Progenitor cell of endocrine pancreas (in vitro differentiated cells): ENCODE measurements at regions not wholly inside any gene's neighbourhood (a gene's known extent, or its start where the extent isn't known, plus 50 kb on each side); places are given as distances from the start of the nearest gene placed in this dataset.

Source experiments
- DNase-seq: peaks from one replicate; pipeline ENCODE4 v3.0.0; 2021; ENCODE audit warnings: low spot score; ENCODE audit not compliant: unreplicated experiment
- H3K27ac Mint-ChIP-seq: 2 replicates; pipeline ENCODE4 v1.8.0; 2021; ENCODE audit warnings: mild to moderate bottlenecking, moderate library complexity, mixed read lengths
- H3K27me3 Mint-ChIP-seq: 2 replicates; pipeline ENCODE4 v1.8.0; 2021; ENCODE audit warnings: mixed read lengths
- H3K36me3 Mint-ChIP-seq: 2 replicates; pipeline ENCODE4 v1.8.0; 2022; ENCODE audit warnings: mixed read lengths; ENCODE audit not compliant: insufficient read depth
- H3K4me1 Mint-ChIP-seq: 2 replicates; pipeline ENCODE4 v1.8.0; 2021; ENCODE audit warnings: low read depth, mixed read lengths
- H3K4me3 Mint-ChIP-seq: 2 replicates; pipeline ENCODE4 v1.8.0; 2021; ENCODE audit warnings: low read depth, mild to moderate bottlenecking, moderate library complexity, mixed read lengths
- H3K9me3 Mint-ChIP-seq: 2 replicates; pipeline ENCODE4 v1.8.0; 2021; ENCODE audit warnings: low read depth, mixed read lengths
- TF ChIP-seq, protein P1 (sequence below): fragments of 200-600 bp; sonication (generic); IDR thresholded peaks from one replicate; pipeline ENCODE4 v1.5.0; 2021; ENCODE audit warnings: antibody characterized with exemption, mild to moderate bottlenecking; ENCODE audit not compliant: unreplicated experiment

DNA sequence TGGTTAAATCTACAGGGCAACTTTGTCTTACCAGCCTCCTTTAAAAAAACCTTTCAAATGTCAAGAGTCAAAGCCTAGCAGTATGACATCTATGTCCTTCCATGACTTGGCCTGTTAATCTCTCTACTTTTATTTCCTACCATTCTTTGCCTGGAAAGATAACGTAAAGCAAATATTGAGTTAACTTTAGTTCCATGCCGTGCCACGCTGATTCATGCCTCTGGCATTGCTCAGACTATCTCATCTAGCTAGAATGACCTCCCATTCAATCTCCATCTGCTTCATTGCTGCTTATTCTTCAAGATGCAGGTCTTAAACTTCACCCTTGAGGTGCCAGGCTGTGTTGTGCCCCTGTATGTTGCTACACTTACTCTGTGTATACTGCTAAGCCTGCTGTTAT, 729.8 kb downstream of the EFNA5 start:
- Mint-ChIP-seq H3K4me3 (no peak overlapping the region), H3K9me3 (peaks cover 15% of the 10 kb centered on the region), H3K27me3 (no peaks in the 10 kb centered on the region), H3K36me3 (no peaks in the 10 kb centered on the region), H3K27ac (no peak overlapping the region), H3K4me1 (peaks cover 5% of the 10 kb centered on the region)
- TF ChIP-seq, protein P1, sequence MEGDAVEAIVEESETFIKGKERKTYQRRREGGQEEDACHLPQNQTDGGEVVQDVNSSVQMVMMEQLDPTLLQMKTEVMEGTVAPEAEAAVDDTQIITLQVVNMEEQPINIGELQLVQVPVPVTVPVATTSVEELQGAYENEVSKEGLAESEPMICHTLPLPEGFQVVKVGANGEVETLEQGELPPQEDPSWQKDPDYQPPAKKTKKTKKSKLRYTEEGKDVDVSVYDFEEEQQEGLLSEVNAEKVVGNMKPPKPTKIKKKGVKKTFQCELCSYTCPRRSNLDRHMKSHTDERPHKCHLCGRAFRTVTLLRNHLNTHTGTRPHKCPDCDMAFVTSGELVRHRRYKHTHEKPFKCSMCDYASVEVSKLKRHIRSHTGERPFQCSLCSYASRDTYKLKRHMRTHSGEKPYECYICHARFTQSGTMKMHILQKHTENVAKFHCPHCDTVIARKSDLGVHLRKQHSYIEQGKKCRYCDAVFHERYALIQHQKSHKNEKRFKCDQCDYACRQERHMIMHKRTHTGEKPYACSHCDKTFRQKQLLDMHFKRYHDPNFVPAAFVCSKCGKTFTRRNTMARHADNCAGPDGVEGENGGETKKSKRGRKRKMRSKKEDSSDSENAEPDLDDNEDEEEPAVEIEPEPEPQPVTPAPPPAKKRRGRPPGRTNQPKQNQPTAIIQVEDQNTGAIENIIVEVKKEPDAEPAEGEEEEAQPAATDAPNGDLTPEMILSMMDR = no peak
- no peak for DNase-seq

DNA sequence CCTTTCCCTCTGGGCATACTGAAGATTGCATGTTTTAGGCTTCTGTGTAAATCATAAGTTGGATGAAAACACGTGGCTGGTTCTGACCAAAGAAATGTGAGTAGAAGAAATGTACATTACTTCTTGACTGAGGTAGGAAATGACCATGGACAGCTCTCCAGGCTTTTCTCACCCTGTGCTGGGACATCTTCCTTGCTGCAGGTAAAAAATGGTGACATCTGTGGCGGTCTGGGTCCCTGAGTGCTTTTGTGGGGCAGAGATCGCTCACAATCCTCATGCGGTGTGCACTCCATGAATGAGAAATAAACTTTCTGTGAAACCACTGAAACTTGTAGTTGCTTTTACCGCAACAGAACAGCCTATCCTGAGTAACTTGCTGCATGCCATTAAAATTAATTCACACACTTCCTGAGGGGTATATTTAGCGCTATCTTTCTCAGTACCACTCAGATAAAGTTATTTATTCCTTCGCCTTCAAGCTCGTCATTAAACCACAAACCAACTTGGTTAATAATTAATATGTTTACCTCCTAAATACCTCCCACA, 730.4 kb downstream of the EFNA5 start:
- Mint-ChIP-seq H3K9me3 (peaks cover 15% of the 10 kb centered on the region), H3K4me1 (peaks cover 5% of the 10 kb centered on the region), H3K27ac (no peak overlapping the region), H3K4me3 (no peak overlapping the region), H3K36me3 (no peaks in the 10 kb centered on the region), H3K27me3 (no peaks in the 10 kb centered on the region)
- no peak for DNase-seq
- TF ChIP-seq, protein P1 = no peak

DNA sequence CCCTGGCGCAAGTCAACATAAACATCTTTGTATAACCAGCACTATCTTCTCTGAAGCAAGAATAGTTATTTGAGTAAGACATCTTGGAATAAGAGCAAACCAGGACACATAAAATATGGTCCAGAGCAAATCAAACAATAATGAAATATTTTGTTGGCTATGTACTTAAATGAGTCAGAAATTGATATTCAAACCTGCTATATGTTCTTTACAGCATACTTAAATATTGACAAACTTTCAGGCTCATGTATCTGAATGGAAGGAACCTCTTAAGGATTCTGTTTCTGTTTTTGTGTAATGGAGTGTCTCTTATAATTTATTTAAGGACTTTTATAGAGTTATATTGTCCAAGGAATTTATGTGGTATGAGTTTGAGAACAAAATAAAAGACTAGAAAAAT, 747.3 kb downstream of the EFNA5 start:
- Mint-ChIP-seq H3K36me3 (no peaks in the 10 kb centered on the region), H3K27ac (no peak overlapping the region), H3K4me3 (no peak overlapping the region), H3K9me3 (no peaks in the 10 kb centered on the region), H3K4me1 (no peaks in the 10 kb centered on the region), H3K27me3 (no peaks in the 10 kb centered on the region)
- DNase-seq = no peak
- TF ChIP-seq, protein P1 = no peak

DNA sequence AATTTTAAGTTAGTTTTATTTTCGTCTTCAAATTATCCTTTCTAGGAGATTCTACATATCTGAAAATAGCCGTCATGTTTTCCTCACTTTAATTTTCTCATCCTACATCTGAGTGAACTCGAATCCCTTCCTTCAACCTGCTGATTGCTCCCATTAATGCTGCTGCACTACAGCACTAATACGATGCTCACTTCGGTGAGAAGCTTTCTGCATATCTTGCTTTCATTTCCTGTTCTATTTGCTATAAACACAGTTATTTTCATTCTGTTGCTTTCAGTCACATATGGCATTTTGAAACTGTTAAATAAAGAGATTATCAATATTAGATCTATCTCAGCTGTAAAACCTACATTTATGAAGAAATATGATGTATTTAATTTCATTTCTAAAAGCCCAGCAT, 749.2 kb downstream of the EFNA5 start:
- H3K9me3 Mint-ChIP-seq = peaks cover 8% of the 10 kb centered on the region
- H3K27ac Mint-ChIP-seq = no peak overlapping the region
- no peak overlapping the region for H3K4me3 Mint-ChIP-seq
- H3K36me3 Mint-ChIP-seq = no peaks in the 10 kb centered on the region
- H3K27me3 Mint-ChIP-seq = no peaks in the 10 kb centered on the region
- DNase-seq = no peak
- H3K4me1 Mint-ChIP-seq = no peaks in the 10 kb centered on the region
- TF ChIP-seq, protein P1 = no peak

DNA sequence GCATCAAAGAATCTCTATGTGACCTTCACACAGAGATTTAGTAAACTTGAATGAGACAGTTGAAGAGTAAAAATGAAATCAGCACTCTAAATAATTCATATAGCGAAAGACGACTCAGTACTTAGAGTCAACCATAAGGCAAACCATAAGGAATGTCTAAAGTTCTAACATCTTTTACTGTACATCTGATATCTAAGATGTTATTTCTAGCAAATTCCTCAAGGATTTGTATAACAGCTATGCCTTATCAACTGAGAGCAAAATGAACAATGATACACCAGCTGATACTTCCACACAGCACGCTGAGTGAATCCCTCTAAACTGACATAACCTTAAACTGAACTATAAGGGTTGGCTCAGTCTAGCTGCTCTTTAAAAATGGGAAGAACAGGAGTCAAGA, 760.3 kb downstream of the EFNA5 start:
- TF ChIP-seq, protein P1 = no peak
- peaks cover 3% of the 10 kb centered on the region for H3K9me3 Mint-ChIP-seq
- no peak overlapping the region for H3K27ac Mint-ChIP-seq
- H3K4me1 Mint-ChIP-seq = peaks cover 3% of the 10 kb centered on the region
- no peak for DNase-seq
- H3K36me3 Mint-ChIP-seq = no peaks in the 10 kb centered on the region
- H3K4me3 Mint-ChIP-seq = no peak overlapping the region
- no peaks in the 10 kb centered on the region for H3K27me3 Mint-ChIP-seq
